Lung (tissue), 11 donors: ENCODE measurements at regions not wholly inside any gene's neighbourhood (a gene's known extent, or its start where the extent isn't known, plus 50 kb on each side); places are given as distances from the start of the nearest gene placed in this dataset.

Experiments used
- ATAC-seq: fragments of 200-7000 bp; cut with Tn5 transposase; one replicate; pipeline ENCODE4 v1.9.1; 2020; ENCODE audit warnings: moderate number of reproducible peaks; ENCODE audit not compliant: insufficient read depth, low FRiP score
- DNase-seq, 3 donors: peaks; one replicate each; pipeline ENCODE4 v3.0.0-alpha.2; 2013 to 2017
- H3K27ac ChIP-seq, 2 donors: one replicate each; pipeline ENCODE4 v1.5.1; 2013; ENCODE audit warnings: mild to moderate bottlenecking in 2 of 2, moderate library complexity in 2 of 2, control low read depth in 1 of 2, inconsistent platforms in 1 of 2, low read depth in 1 of 2, low read length in 1 of 2
- H3K27me3 ChIP-seq, 3 donors: one replicate each; pipeline ENCODE4 v1.5.1; 2013; ENCODE audit warnings: low read length in 2 of 3; ENCODE audit not compliant: control insufficient read depth in 3 of 3, insufficient read depth in 3 of 3
- H3K36me3 ChIP-seq, 4 donors: one replicate each; pipeline ENCODE4 v1.5.1; 2013; ENCODE audit warnings: low read length in 4 of 4, mild to moderate bottlenecking in 1 of 4, moderate library complexity in 1 of 4; ENCODE audit not compliant: control insufficient read depth in 4 of 4, insufficient read depth in 4 of 4
- H3K4me1 ChIP-seq, 5 donors: one replicate each; pipeline ENCODE4 v1.5.1; 2013; ENCODE audit warnings: low read length in 5 of 5, mild to moderate bottlenecking in 2 of 5, moderate library complexity in 1 of 5; ENCODE audit not compliant: control insufficient read depth in 5 of 5, insufficient read depth in 5 of 5
- H3K4me3 ChIP-seq: one replicate; pipeline ENCODE4 v1.5.1; 2013; ENCODE audit warnings: mild to moderate bottlenecking, control low read depth, moderate library complexity
- H3K9ac ChIP-seq, 2 donors: one replicate each; pipeline ENCODE4 v1.5.1; 2013; ENCODE audit warnings: low read length in 2 of 2, control low read depth in 1 of 2; ENCODE audit not compliant: insufficient read depth in 1 of 2
- H3K9me3 ChIP-seq, 4 donors: one replicate each; pipeline ENCODE4 v1.5.1; 2013; ENCODE audit warnings: low read length in 3 of 4, mild to moderate bottlenecking in 1 of 4, moderate library complexity in 1 of 4; ENCODE audit not compliant: control insufficient read depth in 4 of 4, insufficient read depth in 3 of 4
- WGBS, 2 donors: extraction: QIAGEN DNeasy Blood & Tissue Kit; methylation state at CpG; one replicate each; pipeline ENCODE4 v1.1.7; 2013; 5-methylcytosine and 5-hydroxymethylcytosine counted together
- TF ChIP-seq, protein P1 (sequence below): IDR thresholded peaks from 2 replicates; pipeline ENCODE4 v1.5.1; 2012; ENCODE audit warnings: mild to moderate bottlenecking; ENCODE audit errors: control extremely low read depth, extremely low read depth
- donor health status: control.
- donor health status: control.
- donor health status: Bipolar disorder and iron deficiency.
- donor health status: healthy.
- donor health status: DM: yes; HTN: yes; CAD: no.

DNA sequence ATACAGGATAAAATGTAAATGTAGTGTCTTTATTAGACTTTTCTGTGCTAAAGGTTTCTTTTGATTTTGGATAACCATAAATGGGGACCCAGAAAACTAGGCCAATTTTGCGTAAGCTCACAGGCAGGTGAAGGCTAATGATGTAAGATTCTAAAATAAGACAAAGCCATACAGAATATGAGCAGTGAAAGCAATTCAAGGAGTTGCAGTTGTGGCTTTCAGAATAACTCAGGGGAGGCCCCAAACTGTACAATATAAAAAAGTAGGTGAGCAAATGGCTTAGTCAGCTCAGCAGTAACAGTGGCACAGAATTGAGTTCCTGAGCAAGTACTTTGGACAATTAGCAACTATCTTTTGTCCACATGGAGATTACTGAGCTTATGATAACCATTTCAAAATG lies 81.7 kb upstream of the NRP1 start:
- no peak overlapping the region for H3K4me3 ChIP-seq
- ATAC-seq: no peak
- TF ChIP-seq, protein P1, sequence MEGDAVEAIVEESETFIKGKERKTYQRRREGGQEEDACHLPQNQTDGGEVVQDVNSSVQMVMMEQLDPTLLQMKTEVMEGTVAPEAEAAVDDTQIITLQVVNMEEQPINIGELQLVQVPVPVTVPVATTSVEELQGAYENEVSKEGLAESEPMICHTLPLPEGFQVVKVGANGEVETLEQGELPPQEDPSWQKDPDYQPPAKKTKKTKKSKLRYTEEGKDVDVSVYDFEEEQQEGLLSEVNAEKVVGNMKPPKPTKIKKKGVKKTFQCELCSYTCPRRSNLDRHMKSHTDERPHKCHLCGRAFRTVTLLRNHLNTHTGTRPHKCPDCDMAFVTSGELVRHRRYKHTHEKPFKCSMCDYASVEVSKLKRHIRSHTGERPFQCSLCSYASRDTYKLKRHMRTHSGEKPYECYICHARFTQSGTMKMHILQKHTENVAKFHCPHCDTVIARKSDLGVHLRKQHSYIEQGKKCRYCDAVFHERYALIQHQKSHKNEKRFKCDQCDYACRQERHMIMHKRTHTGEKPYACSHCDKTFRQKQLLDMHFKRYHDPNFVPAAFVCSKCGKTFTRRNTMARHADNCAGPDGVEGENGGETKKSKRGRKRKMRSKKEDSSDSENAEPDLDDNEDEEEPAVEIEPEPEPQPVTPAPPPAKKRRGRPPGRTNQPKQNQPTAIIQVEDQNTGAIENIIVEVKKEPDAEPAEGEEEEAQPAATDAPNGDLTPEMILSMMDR: no peak
- 93 to 94% methylated on average over 1 of the region's 1 CpG for WGBS, 2 donors
- H3K36me3 ChIP-seq: no peaks in the 10 kb centered on the region
- H3K4me1 ChIP-seq: peaks cover 0 to 18% (median 7%) of the 10 kb centered on the region in 5 donors
- no peaks in the 10 kb centered on the region for H3K27me3 ChIP-seq
- H3K9me3 ChIP-seq: no peaks in the 10 kb centered on the region
- no peak overlapping the region for H3K27ac ChIP-seq
- no peak for DNase-seq
- H3K9ac ChIP-seq: no peak overlapping the region

DNA sequence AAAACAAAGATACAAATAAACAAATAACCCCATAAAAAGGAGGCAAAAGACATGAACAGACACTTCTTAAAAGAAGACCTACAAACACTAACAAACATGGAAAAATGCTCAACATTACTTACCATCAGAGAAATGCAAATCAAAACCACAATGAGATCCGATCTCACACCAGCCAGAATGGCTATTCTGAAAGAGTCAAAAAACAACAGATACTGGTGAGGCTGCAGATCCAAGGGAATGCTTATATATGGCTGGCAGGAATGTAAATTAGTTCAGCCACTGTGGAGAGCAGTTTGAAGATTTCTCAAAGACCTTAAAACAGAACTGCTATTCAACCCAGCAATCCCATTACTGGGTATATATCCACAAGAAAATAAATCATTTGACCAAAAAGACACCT lies 80.4 kb upstream of the NRP1 start:
- Histone ChIP-seq H3K4me3 (no peak overlapping the region), H3K27me3 (no peaks in the 10 kb centered on the region), H3K27ac (no peak overlapping the region), H3K9ac (no peak overlapping the region), H3K9me3 (no peaks in the 10 kb centered on the region), H3K36me3 (no peaks in the 10 kb centered on the region), H3K4me1 (peaks cover 0 to 18% (median 7%) of the 10 kb centered on the region in 5 donors)
- TF ChIP-seq, protein P1: no peak
- no peak for ATAC-seq
- DNase-seq: no peak
- WGBS, 2 donors: 93 to 98% methylated on average over 1 of the region's 1 CpG

DNA sequence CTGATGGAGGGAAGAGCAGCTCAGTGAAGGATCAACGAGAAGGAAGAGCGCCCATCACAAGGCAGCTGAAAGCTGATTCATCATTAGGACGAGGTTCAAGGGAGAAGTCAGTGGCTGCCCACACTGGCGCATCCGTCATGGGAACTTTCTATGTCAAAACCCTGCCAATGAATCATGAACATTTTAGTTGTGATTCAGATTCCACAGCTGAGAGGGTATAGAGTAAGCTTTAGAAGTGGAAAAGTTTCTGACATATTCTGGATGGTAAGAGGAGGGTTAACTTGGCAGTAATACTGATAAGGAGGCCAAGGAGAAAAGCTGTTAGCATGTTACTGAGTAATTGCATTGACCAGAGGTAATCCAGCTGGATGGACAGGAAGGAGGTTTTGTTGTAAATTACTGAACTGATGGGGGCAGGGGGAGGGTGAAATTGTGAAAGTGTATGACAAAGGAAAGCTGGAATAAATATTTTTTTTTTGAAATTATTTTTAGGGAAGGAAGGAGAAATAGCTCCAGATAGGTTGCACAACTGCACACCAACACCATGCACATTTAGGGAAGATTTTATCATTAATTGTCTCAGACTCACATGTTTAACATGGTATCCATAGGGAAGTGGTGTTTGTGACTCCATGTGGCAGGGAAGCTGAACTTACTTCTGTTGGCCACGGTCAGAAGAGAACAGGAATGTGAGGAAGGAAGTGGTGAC lies 78.3 kb upstream of the NRP1 start:
- ATAC-seq (peak; percentile 71), DNase-seq (peak; percentile 43 to 89 (median 80))
- Histone ChIP-seq H3K9ac (no peak overlapping the region), H3K4me1 (peaks cover 0 to 18% (median 7%) of the 10 kb centered on the region in 5 donors), H3K4me3 (no peak overlapping the region), H3K9me3 (no peaks in the 10 kb centered on the region), H3K36me3 (no peaks in the 10 kb centered on the region), H3K27ac (peak overlapping the region in 1 of 2 donors; percentile 68), H3K27me3 (no peaks in the 10 kb centered on the region)
- 50 to 58% methylated on average over 6 of the region's 6 CpGs for WGBS, 2 donors
- TF ChIP-seq, protein P1: no peak

DNA sequence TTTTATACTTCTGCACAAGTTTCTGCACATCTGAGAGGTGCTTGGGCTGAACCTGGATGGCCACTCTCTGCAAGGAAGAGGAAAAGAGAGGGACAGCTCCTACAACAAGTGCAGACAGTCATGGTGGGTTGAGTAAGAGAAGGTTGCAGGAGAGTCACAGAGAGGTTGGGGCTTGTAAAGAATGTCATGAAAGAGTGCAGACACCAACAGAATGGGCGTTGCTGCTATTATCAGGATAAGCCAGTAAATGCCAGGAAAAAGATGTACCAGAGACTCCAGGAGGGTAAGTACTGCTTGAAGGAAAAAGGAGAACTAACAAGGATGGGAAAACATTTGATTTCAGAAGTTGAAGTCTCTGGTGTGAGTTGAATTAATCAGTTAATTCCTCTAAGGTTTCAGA lies 77.8 kb upstream of the NRP1 start:
- no peak for ATAC-seq
- WGBS, 2 donors: 79 to 80% methylated on average over 1 of the region's 1 CpG
- H3K36me3 ChIP-seq: no peaks in the 10 kb centered on the region
- peaks cover 0 to 18% (median 7%) of the 10 kb centered on the region in 5 donors for H3K4me1 ChIP-seq
- H3K9me3 ChIP-seq: no peaks in the 10 kb centered on the region
- no peak overlapping the region for H3K27ac ChIP-seq
- DNase-seq: no peak
- H3K4me3 ChIP-seq: no peak overlapping the region
- H3K27me3 ChIP-seq: no peaks in the 10 kb centered on the region
- no peak overlapping the region for H3K9ac ChIP-seq
- TF ChIP-seq, protein P1: no peak
